Adrenal gland (tissue), 9 donors: ENCODE measurements at regions not wholly inside any gene's neighbourhood (a gene's known extent, or its start where the extent isn't known, plus 50 kb on each side); places are given as distances from the start of the nearest gene placed in this dataset.

Experiments used
- DNase-seq, 7 donors: peaks; one replicate each; pipeline ENCODE4 v3.0.0-alpha.2; 2019 to 2020
- H3K27ac ChIP-seq, 5 donors: fragments of 200-600 bp; sonication (generic) in 4 of 5; 1 replicate in 3 of 5; 2 replicates in 2 of 5; pipeline versions ENCODE4 v1.5.1 to v1.8.0; 2016 to 2020; ENCODE audit warnings: mild to moderate bottlenecking in 1 of 5
- H3K27me3 ChIP-seq: fragments of 200-600 bp; 2 replicates; pipeline ENCODE4 v1.8.0; 2021
- H3K36me3 ChIP-seq, 2 donors: fragments of 200-600 bp; replicated peaks in 1 of 2; 1 replicate in 1 of 2; 2 replicates in 1 of 2; pipeline versions ENCODE4 v1.5.1 to v1.8.0; 2018 to 2022
- H3K4me1 ChIP-seq, 2 donors: fragments of 200-600 bp; replicated peaks in 1 of 2; 1 replicate in 1 of 2; 2 replicates in 1 of 2; pipeline versions ENCODE4 v1.5.1 to v1.8.0; 2018 to 2021
- H3K4me3 ChIP-seq, 4 donors: fragments of 200-600 bp; sonication (generic) in 3 of 4; one replicate each; pipeline ENCODE4 v1.5.1; 2016 to 2018
- H3K9me3 ChIP-seq, 3 donors: fragments of 200-600 bp; sonication (generic) in 1 of 3; replicated peaks in 1 of 3; 1 replicate in 2 of 3; 2 replicates in 1 of 3; pipeline versions ENCODE4 v1.5.1 to v1.8.0; 2016 to 2021
- POLR2A ChIP-seq, 2 donors: fragments of 450-650 bp; IDR thresholded peaks; one replicate each; pipeline ENCODE4 v1.6.1; 2017; ENCODE audit warnings: antibody characterized with exemption in 2 of 2, mild to moderate bottlenecking in 2 of 2, moderate library complexity in 1 of 2
- WGBS, 4 donors: extraction: QIAGEN DNeasy Blood & Tissue Kit in 2 of 4; methylation state at CpG; one replicate each; pipeline versions ENCODE4 v1.1.5 to v1.1.7; 2013 to 2017; 5-methylcytosine and 5-hydroxymethylcytosine counted together
- intact Hi-C, 2 donors: fragments of 100-400 bp; cut with DNase I; formaldehyde crosslinking; loops; one replicate each; pipeline versions ENCODE4 v1.14.1 to v1.15.0; 2022 to 2023
- TF ChIP-seq, protein P1 (sequence below), 6 experiments: fragments of 450-650 bp in 4 of 6; fragments of 200-600 bp in 2 of 6; sonication (generic) in 1 of 6; IDR thresholded peaks; 1 replicate in 5 of 6; 2 replicates in 1 of 6; pipeline versions ENCODE4 v1.5.1 to v1.8.0; 2016 to 2021; ENCODE audit warnings: antibody characterized with exemption in 6 of 6, mild to moderate bottlenecking in 2 of 6, moderate library complexity in 1 of 6
- donor health status: healthy with polysubstance abuse.
- donor health status: Bipolar disorder and iron deficiency.
- donor health status: DM: yes; HTN: yes; CAD: no.
- donor health status: DM: no; HTN: no; CAD: no.
- donor health status: DM: no; HTN: no; CAD: no.

DNA sequence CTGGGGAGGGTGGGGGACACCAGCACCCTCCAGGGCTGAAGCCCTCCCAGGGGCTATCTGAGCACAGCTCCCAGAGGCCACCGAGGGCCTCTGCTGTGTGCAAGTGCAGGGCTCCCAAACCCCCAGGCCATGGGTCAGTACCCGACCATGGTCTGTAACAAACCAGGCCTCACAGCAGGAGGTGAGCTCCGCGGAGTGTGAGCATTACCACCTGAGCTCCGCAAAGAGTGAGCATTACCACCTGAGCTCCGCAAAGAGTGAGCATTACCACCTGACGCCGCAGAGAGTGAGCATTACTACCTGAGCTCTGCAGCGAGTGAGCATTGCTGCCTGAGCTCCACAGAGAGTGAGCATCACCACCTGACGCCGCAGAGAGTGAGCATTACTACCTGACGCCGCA lies 152.9 kb upstream of the IRX2 start:
- Histone ChIP-seq H3K9me3 (no peaks in the 10 kb centered on the region), H3K4me3 (no peak overlapping the region), H3K27me3 (no peaks in the 10 kb centered on the region), H3K27ac (no peak overlapping the region), H3K36me3 (no peaks in the 10 kb centered on the region), H3K4me1 (no peaks in the 10 kb centered on the region)
- no peak for TF ChIP-seq POLR2A (IDR thresholded peaks at IDR 0.05)
- TF ChIP-seq, protein P1, sequence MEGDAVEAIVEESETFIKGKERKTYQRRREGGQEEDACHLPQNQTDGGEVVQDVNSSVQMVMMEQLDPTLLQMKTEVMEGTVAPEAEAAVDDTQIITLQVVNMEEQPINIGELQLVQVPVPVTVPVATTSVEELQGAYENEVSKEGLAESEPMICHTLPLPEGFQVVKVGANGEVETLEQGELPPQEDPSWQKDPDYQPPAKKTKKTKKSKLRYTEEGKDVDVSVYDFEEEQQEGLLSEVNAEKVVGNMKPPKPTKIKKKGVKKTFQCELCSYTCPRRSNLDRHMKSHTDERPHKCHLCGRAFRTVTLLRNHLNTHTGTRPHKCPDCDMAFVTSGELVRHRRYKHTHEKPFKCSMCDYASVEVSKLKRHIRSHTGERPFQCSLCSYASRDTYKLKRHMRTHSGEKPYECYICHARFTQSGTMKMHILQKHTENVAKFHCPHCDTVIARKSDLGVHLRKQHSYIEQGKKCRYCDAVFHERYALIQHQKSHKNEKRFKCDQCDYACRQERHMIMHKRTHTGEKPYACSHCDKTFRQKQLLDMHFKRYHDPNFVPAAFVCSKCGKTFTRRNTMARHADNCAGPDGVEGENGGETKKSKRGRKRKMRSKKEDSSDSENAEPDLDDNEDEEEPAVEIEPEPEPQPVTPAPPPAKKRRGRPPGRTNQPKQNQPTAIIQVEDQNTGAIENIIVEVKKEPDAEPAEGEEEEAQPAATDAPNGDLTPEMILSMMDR (IDR thresholded peaks at IDR 0.05) = no peak
- no peak for DNase-seq
- WGBS, 4 donors = 73 to 77% (median 73%) methylated on average over 11 to 13 of the region's 13 CpGs
- intact Hi-C loops = no loop called here

DNA sequence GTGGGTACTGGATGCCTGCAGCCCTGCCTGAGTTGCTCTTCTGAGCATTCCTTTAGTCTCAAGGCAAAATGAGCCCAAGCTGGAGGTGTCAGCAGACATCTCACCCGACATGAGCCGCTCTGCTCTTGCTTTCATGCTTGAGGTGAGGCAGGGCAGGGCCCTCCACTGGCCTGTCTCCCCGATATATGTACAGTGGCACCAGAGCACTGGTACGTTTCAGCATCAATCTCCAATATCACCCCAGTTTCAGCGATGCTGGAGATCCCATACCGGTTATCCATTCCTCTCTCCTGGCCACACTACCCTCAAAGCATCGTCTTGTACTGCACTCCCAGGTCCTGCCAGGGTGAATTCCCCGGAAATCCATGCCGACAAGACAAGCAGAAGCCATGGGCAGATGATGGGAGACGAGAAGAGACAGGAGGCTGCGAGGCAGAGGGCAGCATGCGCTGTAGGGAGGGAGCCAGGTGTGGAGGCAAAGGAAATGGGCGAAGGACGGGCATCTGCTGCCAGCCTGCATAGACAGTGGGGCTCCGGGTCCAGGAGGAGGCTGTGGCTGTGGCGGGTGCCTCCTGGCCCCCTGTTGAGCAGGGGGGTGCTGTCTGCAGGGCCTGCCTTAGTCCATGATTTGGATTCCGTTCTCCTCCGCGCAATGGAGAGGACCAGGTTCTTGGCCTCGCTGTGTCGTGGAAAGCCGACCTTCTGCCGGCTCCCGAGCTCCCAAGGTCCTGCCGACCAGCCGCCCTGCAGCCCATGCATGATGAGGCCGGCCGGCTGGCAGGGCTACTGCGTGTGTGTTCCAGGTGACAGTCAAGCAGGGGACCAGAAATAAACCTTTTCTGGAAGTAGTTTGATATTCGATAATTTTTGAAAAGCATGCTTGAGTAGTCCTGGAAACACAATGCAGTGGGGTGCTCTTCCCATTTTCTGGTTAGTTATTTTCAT lies 152.2 kb upstream of the IRX2 start:
- Histone ChIP-seq H3K9me3 (no peaks in the 10 kb centered on the region), H3K36me3 (no peaks in the 10 kb centered on the region), H3K27ac (no peak overlapping the region), H3K4me3 (no peak overlapping the region), H3K4me1 (no peaks in the 10 kb centered on the region), H3K27me3 (no peaks in the 10 kb centered on the region)
- intact Hi-C loops = no loop called here
- no peak for TF ChIP-seq POLR2A (IDR thresholded peaks at IDR 0.05)
- TF ChIP-seq, protein P1 (IDR thresholded peaks at IDR 0.05) = no peak
- WGBS, 4 donors = 78 to 84% (median 81%) methylated on average over 15 to 30 of the region's 30 CpGs
- DNase-seq = peak in 1 of 7 donors; percentile 20

DNA sequence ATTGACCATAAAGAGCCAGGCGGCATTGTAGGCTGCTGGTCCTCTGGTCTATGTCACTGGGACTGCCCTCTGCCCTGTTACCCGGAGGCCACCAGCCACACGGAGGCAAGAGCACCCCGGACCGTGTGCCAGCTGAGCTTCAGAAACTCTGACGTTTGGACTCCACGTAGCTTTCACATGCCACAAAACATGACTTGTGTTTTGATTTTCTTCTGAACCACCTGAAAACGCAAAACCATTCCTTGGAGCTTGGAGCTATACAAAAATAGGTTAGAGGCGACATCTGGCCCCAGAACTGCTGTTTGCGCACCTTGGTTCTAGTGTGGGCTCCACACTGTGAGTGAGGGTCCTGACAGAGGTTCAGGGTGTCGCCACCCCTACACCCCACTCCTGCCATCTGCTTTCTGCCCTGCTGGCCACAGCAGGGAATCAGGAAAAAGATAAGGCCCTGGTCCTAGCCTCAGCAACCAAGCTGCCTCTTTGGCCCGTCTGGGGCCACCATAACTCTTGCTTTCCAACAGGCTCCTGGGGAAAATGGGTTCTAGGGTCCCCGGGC lies 151.3 kb upstream of the IRX2 start:
- intact Hi-C loops = no loop called here
- no peaks in the 10 kb centered on the region for H3K4me1 ChIP-seq
- H3K27me3 ChIP-seq = no peaks in the 10 kb centered on the region
- 78 to 91% (median 83%) methylated on average over 5 to 13 of the region's 13 CpGs for WGBS, 4 donors
- H3K9me3 ChIP-seq = no peaks in the 10 kb centered on the region
- no peaks in the 10 kb centered on the region for H3K36me3 ChIP-seq
- DNase-seq = peak in 1 of 7 donors; percentile 34
- TF ChIP-seq POLR2A (IDR thresholded peaks at IDR 0.05) = no peak
- no peak overlapping the region for H3K4me3 ChIP-seq
- H3K27ac ChIP-seq = no peak overlapping the region

DNA sequence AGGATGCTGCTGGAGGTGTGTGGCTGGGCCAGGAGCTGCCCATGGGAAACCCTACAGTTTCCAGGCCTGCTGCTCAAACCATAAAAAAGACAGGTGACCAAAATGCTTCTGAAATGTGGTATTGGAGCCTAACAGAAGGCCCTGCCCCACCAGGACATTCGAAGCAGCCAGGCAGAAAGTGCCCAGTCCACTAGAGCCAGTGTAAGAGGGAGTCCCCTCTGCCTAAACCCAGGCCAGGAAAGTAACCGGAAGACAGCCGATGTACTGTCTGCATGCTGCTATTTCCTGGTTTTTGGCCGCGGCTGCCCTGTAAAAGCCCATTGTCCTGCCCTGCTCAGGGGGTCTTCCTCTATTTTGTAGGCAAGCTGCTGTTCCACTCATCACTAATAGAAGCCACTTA lies 150.7 kb upstream of the IRX2 start:
- TF ChIP-seq, protein P1 (IDR thresholded peaks at IDR 0.05) = no peak
- Histone ChIP-seq H3K4me1 (no peaks in the 10 kb centered on the region), H3K36me3 (no peaks in the 10 kb centered on the region), H3K9me3 (no peaks in the 10 kb centered on the region), H3K4me3 (no peak overlapping the region), H3K27me3 (no peaks in the 10 kb centered on the region), H3K27ac (no peak overlapping the region)
- 53 to 81% (median 60%) methylated on average over 4 to 5 of the region's 5 CpGs for WGBS, 4 donors
- intact Hi-C loops = no loop called here
- peak in 1 of 7 donors; percentile 18 for DNase-seq
